ENCODE measurements at regions not wholly inside any gene's neighbourhood (a gene's known extent, or its start where the extent isn't known, plus 50 kb on each side); places are given as distances from the start of the nearest gene placed in this dataset.
"Not testable (repeated sequence)": the region's sequence is repeated elsewhere in the genome, so short reads cannot be mapped to it uniquely, and the experiment has no call there.

DNA sequence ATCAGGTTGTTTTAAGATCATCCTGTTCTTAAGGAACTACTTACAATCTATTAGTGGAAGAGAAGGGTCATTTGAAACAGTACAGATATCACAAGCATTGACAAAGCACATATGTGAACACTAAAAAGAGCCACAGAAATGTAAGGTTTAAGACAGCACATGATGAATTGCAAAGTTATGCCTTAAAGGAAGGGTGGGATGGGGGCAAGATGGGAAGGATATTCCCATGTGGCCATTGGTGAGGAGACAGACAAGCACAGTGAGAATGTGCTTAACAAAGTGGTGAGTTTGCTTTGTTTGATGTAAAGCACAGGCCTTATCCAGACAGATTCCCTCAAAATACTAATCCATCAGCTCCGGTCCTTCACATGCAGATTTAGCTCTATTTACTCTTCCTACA lies 151.6 kb upstream of the IVNS1ABP start:
- no peak for DNase-seq

DNA sequence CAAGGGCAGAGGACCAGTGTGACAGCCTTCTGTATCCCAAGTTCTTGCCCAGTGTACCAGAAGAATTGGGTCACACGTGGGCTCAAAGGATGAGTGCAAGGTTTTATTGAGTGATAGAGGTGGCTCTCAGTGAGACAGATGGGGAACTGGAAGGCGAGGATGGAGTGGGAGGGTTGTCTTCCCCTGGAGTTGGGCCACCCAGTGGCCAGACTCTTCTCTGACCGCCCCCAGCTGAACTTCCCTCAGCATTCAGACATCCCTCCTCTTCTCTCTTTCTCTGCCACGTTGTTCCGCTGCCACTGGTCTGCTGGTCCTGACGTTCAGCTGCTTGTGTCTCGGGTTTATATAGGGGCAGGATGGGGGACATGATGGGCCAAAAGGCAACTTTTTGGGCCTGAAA lies 150.1 kb upstream of the IVNS1ABP start:
- H3K4me3 ChIP-seq = no peak overlapping the region
- H3K4me1 ChIP-seq = no peaks in the 10 kb centered on the region
- no peaks in the 10 kb centered on the region for H3K9me3 ChIP-seq
- H3K27me3 ChIP-seq = no peaks in the 10 kb centered on the region
- no peak overlapping the region for H3K27ac ChIP-seq
- no peaks in the 10 kb centered on the region for H3K36me3 ChIP-seq (ENCODE audit: low read depth, missing control alignments)
- intact Hi-C loops (cut with DNase I; ENCODE audit: low total_unique reads) = no loop called here
- no peak for DNase-seq
- TF ChIP-seq, protein P1, sequence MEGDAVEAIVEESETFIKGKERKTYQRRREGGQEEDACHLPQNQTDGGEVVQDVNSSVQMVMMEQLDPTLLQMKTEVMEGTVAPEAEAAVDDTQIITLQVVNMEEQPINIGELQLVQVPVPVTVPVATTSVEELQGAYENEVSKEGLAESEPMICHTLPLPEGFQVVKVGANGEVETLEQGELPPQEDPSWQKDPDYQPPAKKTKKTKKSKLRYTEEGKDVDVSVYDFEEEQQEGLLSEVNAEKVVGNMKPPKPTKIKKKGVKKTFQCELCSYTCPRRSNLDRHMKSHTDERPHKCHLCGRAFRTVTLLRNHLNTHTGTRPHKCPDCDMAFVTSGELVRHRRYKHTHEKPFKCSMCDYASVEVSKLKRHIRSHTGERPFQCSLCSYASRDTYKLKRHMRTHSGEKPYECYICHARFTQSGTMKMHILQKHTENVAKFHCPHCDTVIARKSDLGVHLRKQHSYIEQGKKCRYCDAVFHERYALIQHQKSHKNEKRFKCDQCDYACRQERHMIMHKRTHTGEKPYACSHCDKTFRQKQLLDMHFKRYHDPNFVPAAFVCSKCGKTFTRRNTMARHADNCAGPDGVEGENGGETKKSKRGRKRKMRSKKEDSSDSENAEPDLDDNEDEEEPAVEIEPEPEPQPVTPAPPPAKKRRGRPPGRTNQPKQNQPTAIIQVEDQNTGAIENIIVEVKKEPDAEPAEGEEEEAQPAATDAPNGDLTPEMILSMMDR (IDR thresholded peaks at IDR 0.05) = no peak
- TF ChIP-seq POLR2A (IDR thresholded peaks at IDR 0.05) = no peak
- 93 to 97% methylated on average over 7 of the region's 7 CpGs for WGBS, 2 donors

More for the DNA sequence above, 151.6 kb upstream of the IVNS1ABP start:
- no peaks in the 10 kb centered on the region for H3K9me3 ChIP-seq
- H3K27me3 ChIP-seq = no peaks in the 10 kb centered on the region
- H3K4me1 ChIP-seq = no peaks in the 10 kb centered on the region
- no peak overlapping the region for H3K27ac ChIP-seq
- H3K36me3 ChIP-seq (ENCODE audit: low read depth, missing control alignments) = no peaks in the 10 kb centered on the region
- 96% methylated on average over 1 of the region's 1 CpG for WGBS, 2 donors
- TF ChIP-seq, protein P1 (IDR thresholded peaks at IDR 0.05) = no peak
- TF ChIP-seq POLR2A (IDR thresholded peaks at IDR 0.05) = no peak
- H3K4me3 ChIP-seq = no peak overlapping the region
- intact Hi-C loops (cut with DNase I; ENCODE audit: low total_unique reads) = no loop called here

DNA sequence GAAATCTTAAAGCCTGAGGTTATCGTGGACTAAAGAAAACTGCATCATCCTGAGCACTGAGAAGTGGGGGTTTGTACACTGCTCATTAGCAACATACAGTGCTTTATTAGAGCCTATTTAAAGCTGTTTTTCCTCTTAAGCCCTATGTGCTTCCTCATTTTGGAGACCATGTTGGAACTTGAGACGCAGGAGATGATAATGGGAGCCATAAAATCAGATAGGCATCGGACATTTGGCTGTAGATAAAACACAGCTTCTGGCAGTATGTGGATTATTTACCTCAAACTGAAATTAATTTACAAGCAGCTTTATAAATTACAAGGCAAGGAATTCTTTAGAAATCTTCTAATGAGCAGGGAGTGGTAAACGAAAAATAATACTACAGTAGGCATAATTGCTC lies 147.7 kb upstream of the IVNS1ABP start:
- Histone ChIP-seq H3K36me3 (ENCODE audit: low read depth, missing control alignments) (no peaks in the 10 kb centered on the region), H3K27ac (no peak overlapping the region), H3K4me3 (no peak overlapping the region), H3K27me3 (no peaks in the 10 kb centered on the region), H3K4me1 (no peaks in the 10 kb centered on the region), H3K9me3 (no peaks in the 10 kb centered on the region)
- TF ChIP-seq, protein P1 (IDR thresholded peaks at IDR 0.05) = no peak
- TF ChIP-seq POLR2A (IDR thresholded peaks at IDR 0.05) = no peak
- no peak for DNase-seq
- WGBS, 2 donors = 36 to 53% methylated on average over 4 of the region's 4 CpGs
- intact Hi-C loops (cut with DNase I; ENCODE audit: low total_unique reads) = no loop called here

DNA sequence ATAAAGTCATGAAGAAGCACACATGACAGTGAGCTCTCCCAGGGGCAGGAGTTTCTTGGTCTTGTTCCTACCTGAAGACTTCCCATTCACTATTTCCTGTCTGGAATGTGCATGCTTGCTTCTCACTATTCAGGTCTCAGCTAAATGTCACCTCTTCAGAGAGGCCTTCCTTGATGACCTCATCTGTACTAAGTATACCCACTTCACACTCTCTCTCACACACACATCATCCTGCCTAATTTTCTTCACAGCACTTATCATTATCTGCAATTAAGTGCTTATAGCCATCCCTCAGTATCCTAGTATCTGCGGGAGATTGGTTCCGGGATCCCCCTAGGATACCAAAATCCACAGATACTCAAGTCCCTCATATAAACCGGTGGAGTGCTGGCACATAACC lies 146.4 kb upstream of the IVNS1ABP start:
- DNase-seq = no peak
- WGBS, 2 donors = 78 to 91% methylated on average over 3 of the region's 3 CpGs
- no peaks in the 10 kb centered on the region for H3K36me3 ChIP-seq (ENCODE audit: low read depth, missing control alignments)
- H3K9me3 ChIP-seq = no peaks in the 10 kb centered on the region
- intact Hi-C loops (cut with DNase I; ENCODE audit: low total_unique reads) = no loop called here
- TF ChIP-seq POLR2A (IDR thresholded peaks at IDR 0.05) = no peak
- TF ChIP-seq, protein P1 (IDR thresholded peaks at IDR 0.05) = no peak
- no peak overlapping the region for H3K4me3 ChIP-seq
- no peaks in the 10 kb centered on the region for H3K27me3 ChIP-seq
- H3K4me1 ChIP-seq = no peaks in the 10 kb centered on the region
- H3K27ac ChIP-seq = no peak overlapping the region

DNA sequence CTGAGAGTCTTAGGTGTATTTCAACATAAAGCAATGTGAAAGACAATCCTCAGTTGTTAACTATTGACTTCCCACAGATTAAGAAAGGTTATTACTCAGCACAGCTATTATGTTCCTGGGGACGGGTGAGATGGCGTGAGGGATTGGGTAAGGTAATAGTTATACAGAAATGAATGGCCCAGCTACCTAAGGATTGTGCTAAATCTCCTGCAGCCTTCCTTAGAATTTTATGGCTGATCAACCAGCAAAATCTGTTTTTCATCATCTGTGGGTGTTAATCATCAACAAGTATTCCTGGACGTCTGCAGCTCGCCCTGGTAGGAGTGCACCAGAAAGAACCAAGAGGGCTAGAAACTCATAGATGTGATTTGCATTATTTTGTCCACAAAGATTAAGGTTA lies 146.0 kb upstream of the IVNS1ABP start:
- H3K36me3 ChIP-seq (ENCODE audit: low read depth, missing control alignments) = no peaks in the 10 kb centered on the region
- intact Hi-C loops (cut with DNase I; ENCODE audit: low total_unique reads) = no loop called here
- DNase-seq = no peak
- H3K9me3 ChIP-seq = no peaks in the 10 kb centered on the region
- H3K4me3 ChIP-seq = no peak overlapping the region
- no peak overlapping the region for H3K27ac ChIP-seq
- H3K27me3 ChIP-seq = no peaks in the 10 kb centered on the region
- 83 to 88% methylated on average over 4 of the region's 4 CpGs for WGBS, 2 donors
- TF ChIP-seq, protein P1 (IDR thresholded peaks at IDR 0.05) = no peak
- no peak for TF ChIP-seq POLR2A (IDR thresholded peaks at IDR 0.05)
- H3K4me1 ChIP-seq = no peaks in the 10 kb centered on the region

DNA sequence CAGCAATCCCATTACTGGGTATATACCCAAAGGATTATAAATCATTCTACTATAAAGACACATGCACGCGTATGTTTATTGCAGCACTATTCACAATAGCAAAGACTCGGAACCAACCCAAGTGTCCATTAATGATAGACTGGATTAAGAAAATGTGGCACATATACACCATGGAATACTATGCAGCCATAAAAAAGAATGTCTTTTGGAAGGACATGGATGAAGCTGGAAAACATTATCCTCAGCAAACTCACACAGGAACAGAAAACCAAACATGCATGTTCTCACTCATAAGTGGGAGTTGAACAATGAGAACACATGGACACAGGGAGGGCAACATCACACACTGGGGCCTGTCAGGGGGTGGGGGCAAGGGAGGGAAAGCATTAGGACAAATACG lies 143.7 kb upstream of the IVNS1ABP start:
- intact Hi-C loops (cut with DNase I; ENCODE audit: low total_unique reads); H3K36me3 ChIP-seq (ENCODE audit: low read depth, missing control alignments); H3K9me3 ChIP-seq; DNase-seq; H3K27ac ChIP-seq; H3K4me1 ChIP-seq; H3K27me3 ChIP-seq; H3K4me3 ChIP-seq: not testable (repeated sequence)
- WGBS, 2 donors = 95 to 97% methylated on average over 4 of the region's 4 CpGs
